ENCODE measurements at regions not wholly inside any gene's neighbourhood (a gene's known extent, or its start where the extent isn't known, plus 50 kb on each side); places are given as distances from the start of the nearest gene placed in this dataset.
"Not testable (repeated sequence)": the region's sequence is repeated elsewhere in the genome, so short reads cannot be mapped to it uniquely, and the experiment has no call there.

GRCh38 chr11:25579554-25579953 is 752.4 kb upstream of the ANO3 start:
- H3K27me3 Mint-ChIP-seq; H3K4me3 Mint-ChIP-seq; H3K4me1 Mint-ChIP-seq (ENCODE audit: low read depth); H3K27ac Mint-ChIP-seq; intact Hi-C loops (cut with micrococcal nuclease); H3K36me3 Mint-ChIP-seq (ENCODE audit: low read depth): not testable (repeated sequence)
- H3K9me3 Mint-ChIP-seq = peaks cover 21% of the 10 kb centered on the region

- Mint-ChIP-seq H3K27ac (no peak overlapping the region), H3K9me3 (peaks cover 25% of the 10 kb centered on the region), H3K4me1 (ENCODE audit: low read depth) (no peaks in the 10 kb centered on the region), H3K27me3 (no peaks in the 10 kb centered on the region), H3K36me3 (ENCODE audit: low read depth) (no peaks in the 10 kb centered on the region), H3K4me3 (no peak overlapping the region)
- intact Hi-C loops (cut with micrococcal nuclease) = no loop called here
These were observed 748.3 kb upstream of the ANO3 start for GRCh38 chr11:25583596-25583995.

- Mint-ChIP-seq H3K9me3 (peaks cover 12% of the 10 kb centered on the region), H3K27me3 (no peaks in the 10 kb centered on the region), H3K4me1 (ENCODE audit: low read depth) (no peaks in the 10 kb centered on the region), H3K27ac (no peak overlapping the region), H3K4me3 (no peak overlapping the region), H3K36me3 (ENCODE audit: low read depth) (no peaks in the 10 kb centered on the region)
- intact Hi-C loops (cut with micrococcal nuclease) = no loop called here
These were observed 744.4 kb upstream of the ANO3 start for GRCh38 chr11:25587496-25587895.

- no peaks in the 10 kb centered on the region for H3K36me3 Mint-ChIP-seq (ENCODE audit: low read depth)
- no peak overlapping the region for H3K27ac Mint-ChIP-seq
- H3K27me3 Mint-ChIP-seq = no peaks in the 10 kb centered on the region
- intact Hi-C loops (cut with micrococcal nuclease) = no loop called here
- H3K4me1 Mint-ChIP-seq (ENCODE audit: low read depth) = no peaks in the 10 kb centered on the region
- peaks cover 8% of the 10 kb centered on the region for H3K9me3 Mint-ChIP-seq
- no peak overlapping the region for H3K4me3 Mint-ChIP-seq
These were observed 738.7 kb upstream of the ANO3 start for GRCh38 chr11:25593221-25593620.

DNA sequence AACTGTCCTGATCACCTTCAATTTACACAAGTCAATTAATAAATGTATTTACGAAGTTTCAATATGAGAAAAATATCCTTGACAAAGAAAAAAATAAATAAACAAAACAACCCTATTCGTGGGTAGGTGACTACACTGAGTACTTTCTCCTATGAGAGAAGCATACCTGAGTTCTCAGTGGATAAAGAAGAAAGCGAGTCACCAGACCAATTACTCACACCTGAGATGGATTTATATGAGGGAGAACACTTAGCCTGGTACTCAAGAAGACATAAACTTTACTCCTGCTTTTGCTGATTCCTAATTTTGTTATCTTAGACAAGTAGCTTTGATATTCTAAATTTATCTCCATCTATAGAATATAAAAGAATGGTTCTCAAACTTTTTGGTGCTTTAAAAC is 735.2 kb upstream of the ANO3 start:
- Mint-ChIP-seq H3K9me3 (no peaks in the 10 kb centered on the region), H3K27ac (no peak overlapping the region), H3K36me3 (ENCODE audit: low read depth) (no peaks in the 10 kb centered on the region), H3K27me3 (no peaks in the 10 kb centered on the region), H3K4me1 (ENCODE audit: low read depth) (no peaks in the 10 kb centered on the region), H3K4me3 (no peak overlapping the region)
- intact Hi-C loops (cut with micrococcal nuclease) = no loop called here

- Mint-ChIP-seq H3K4me3 (no peak overlapping the region), H3K27ac (no peak overlapping the region), H3K4me1 (ENCODE audit: low read depth) (no peaks in the 10 kb centered on the region), H3K9me3 (no peaks in the 10 kb centered on the region), H3K27me3 (no peaks in the 10 kb centered on the region), H3K36me3 (ENCODE audit: low read depth) (no peaks in the 10 kb centered on the region)
- intact Hi-C loops (cut with micrococcal nuclease) = no loop called here
These were observed 734.2 kb upstream of the ANO3 start for GRCh38 chr11:25597696-25598095.

DNA sequence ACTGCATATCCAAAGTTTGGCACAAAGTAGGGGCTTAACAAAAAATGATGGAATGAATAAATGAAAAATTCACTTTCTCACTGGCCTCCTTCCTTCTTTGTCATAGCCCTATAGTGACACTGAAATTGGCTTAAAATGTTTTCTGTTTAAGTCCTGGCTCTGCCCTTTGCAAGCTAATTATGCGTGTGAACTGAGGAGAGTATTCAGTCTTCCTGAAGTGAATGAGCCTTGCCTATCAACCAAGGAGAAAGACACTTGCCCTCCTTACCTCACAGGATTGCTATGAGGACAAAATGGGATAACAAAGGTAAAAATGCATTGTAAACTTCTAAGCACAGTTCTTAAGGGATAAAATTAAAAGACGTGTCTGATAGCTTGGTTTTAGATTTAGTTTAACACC is 729.8 kb upstream of the ANO3 start:
- Mint-ChIP-seq H3K9me3 (peaks cover 23% of the 10 kb centered on the region), H3K36me3 (ENCODE audit: low read depth) (no peaks in the 10 kb centered on the region), H3K27ac (no peak overlapping the region), H3K4me3 (no peak overlapping the region), H3K27me3 (no peaks in the 10 kb centered on the region), H3K4me1 (ENCODE audit: low read depth) (no peaks in the 10 kb centered on the region)
- intact Hi-C loops (cut with micrococcal nuclease) = no loop called here

DNA sequence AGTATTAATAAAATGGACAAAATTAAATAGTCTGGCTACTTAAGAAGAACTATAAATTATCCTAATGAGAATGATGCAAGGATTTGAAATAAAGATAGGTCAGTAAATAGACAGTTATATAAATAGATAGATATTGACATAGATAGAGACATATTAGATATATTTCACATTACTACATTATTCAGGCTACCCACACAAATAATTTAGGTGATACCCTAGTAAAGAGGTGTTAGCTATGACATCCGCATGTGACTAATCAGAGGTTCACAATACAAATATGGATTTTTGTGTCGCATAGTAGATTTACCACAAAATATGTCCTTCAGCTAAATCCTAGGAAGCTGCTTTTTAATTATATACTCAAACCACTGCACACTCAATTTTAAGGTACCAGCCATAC is 729.0 kb upstream of the ANO3 start:
- no peaks in the 10 kb centered on the region for H3K36me3 Mint-ChIP-seq (ENCODE audit: low read depth)
- H3K4me3 Mint-ChIP-seq = no peak overlapping the region
- H3K27me3 Mint-ChIP-seq = no peaks in the 10 kb centered on the region
- peaks cover 32% of the 10 kb centered on the region for H3K9me3 Mint-ChIP-seq
- H3K27ac Mint-ChIP-seq = no peak overlapping the region
- H3K4me1 Mint-ChIP-seq (ENCODE audit: low read depth) = no peaks in the 10 kb centered on the region
- intact Hi-C loops (cut with micrococcal nuclease) = no loop called here

- Mint-ChIP-seq H3K4me1 (ENCODE audit: low read depth) (no peaks in the 10 kb centered on the region), H3K27ac (no peak overlapping the region), H3K4me3 (no peak overlapping the region), H3K36me3 (ENCODE audit: low read depth) (no peaks in the 10 kb centered on the region), H3K9me3 (peaks cover 34% of the 10 kb centered on the region), H3K27me3 (no peaks in the 10 kb centered on the region)
- intact Hi-C loops (cut with micrococcal nuclease) = no loop called here
These were observed 719.1 kb upstream of the ANO3 start for GRCh38 chr11:25612806-25613205.

GRCh38 chr11:25613451-25613850 is 718.5 kb upstream of the ANO3 start:
- H3K9me3 Mint-ChIP-seq = peaks cover 28% of the 10 kb centered on the region
- H3K27ac Mint-ChIP-seq = no peak overlapping the region
- no peaks in the 10 kb centered on the region for H3K27me3 Mint-ChIP-seq
- intact Hi-C loops (cut with micrococcal nuclease) = no loop called here
- H3K4me1 Mint-ChIP-seq (ENCODE audit: low read depth) = no peaks in the 10 kb centered on the region
- no peaks in the 10 kb centered on the region for H3K36me3 Mint-ChIP-seq (ENCODE audit: low read depth)
- no peak overlapping the region for H3K4me3 Mint-ChIP-seq

DNA sequence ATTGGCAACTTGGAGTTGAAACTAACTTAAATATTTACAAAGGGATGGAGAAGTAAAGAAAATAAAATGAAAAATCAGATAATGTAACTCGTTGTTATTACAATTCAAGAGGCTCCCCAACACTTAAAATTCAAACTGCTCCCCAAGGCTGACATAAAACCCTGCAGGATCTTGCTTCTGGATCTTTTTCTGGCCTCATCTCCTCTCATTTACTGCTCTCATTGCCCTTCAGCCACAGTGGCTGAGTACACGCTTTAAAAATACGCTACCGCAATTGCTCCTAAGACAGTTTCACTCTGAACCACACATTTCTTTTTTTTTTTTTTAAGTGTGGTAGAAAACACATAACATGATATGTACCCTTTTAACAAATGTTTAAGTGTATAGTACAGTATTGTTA is 718.1 kb upstream of the ANO3 start:
- Mint-ChIP-seq H3K4me1 (ENCODE audit: low read depth) (no peaks in the 10 kb centered on the region), H3K27me3 (no peaks in the 10 kb centered on the region), H3K36me3 (ENCODE audit: low read depth) (no peaks in the 10 kb centered on the region), H3K27ac (no peak overlapping the region), H3K4me3 (no peak overlapping the region), H3K9me3 (peaks cover 26% of the 10 kb centered on the region)
- intact Hi-C loops (cut with micrococcal nuclease) = no loop called here

GRCh38 chr11:25615069-25615468 is 716.9 kb upstream of the ANO3 start:
- intact Hi-C loops (cut with micrococcal nuclease) = no loop called here
- Mint-ChIP-seq H3K4me3 (no peak overlapping the region), H3K27me3 (no peaks in the 10 kb centered on the region)

GRCh38 chr11:25615841-25616240 is 716.1 kb upstream of the ANO3 start:
- Mint-ChIP-seq H3K36me3 (ENCODE audit: low read depth) (no peaks in the 10 kb centered on the region), H3K4me1 (ENCODE audit: low read depth) (no peaks in the 10 kb centered on the region), H3K9me3 (peaks cover 16% of the 10 kb centered on the region), H3K27ac (no peak overlapping the region), H3K4me3 (no peak overlapping the region), H3K27me3 (no peaks in the 10 kb centered on the region)
- intact Hi-C loops (cut with micrococcal nuclease) = no loop called here

More at GRCh38 chr11:25615069-25615468, 716.9 kb upstream of the ANO3 start:
- Mint-ChIP-seq H3K9me3 (peaks cover 24% of the 10 kb centered on the region), H3K27ac (no peak overlapping the region), H3K4me1 (ENCODE audit: low read depth) (no peaks in the 10 kb centered on the region), H3K36me3 (ENCODE audit: low read depth) (no peaks in the 10 kb centered on the region)

DNA sequence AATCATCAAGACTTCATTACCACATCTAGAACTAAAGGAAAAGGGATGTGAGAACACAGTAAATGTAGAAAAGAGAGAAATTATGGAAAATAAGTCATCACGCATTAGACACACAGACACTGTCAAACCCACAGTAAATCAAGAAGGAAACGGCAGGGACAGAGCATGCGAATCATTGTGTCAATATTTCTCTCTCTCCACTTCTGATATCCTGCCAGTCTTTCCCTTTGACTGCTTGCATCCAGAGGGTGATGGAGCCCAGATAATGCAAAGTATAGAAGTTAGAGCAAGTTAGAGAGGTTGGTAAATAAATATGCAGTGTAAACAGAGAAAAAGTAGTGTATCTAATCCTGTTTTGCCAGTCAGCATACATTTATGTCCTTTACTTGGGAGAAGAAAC is 706.8 kb upstream of the ANO3 start:
- intact Hi-C loops (cut with micrococcal nuclease) = no loop called here
- H3K9me3 Mint-ChIP-seq = peaks cover 23% of the 10 kb centered on the region
- H3K27me3 Mint-ChIP-seq = no peaks in the 10 kb centered on the region
- H3K27ac Mint-ChIP-seq = no peak overlapping the region
- H3K36me3 Mint-ChIP-seq (ENCODE audit: low read depth) = no peaks in the 10 kb centered on the region
- H3K4me3 Mint-ChIP-seq = no peak overlapping the region
- H3K4me1 Mint-ChIP-seq (ENCODE audit: low read depth) = no peaks in the 10 kb centered on the region

- peaks cover 23% of the 10 kb centered on the region for H3K9me3 Mint-ChIP-seq
- no peak overlapping the region for H3K4me3 Mint-ChIP-seq
- H3K36me3 Mint-ChIP-seq (ENCODE audit: low read depth) = no peaks in the 10 kb centered on the region
- H3K27ac Mint-ChIP-seq = no peak overlapping the region
- no peaks in the 10 kb centered on the region for H3K4me1 Mint-ChIP-seq (ENCODE audit: low read depth)
- intact Hi-C loops (cut with micrococcal nuclease) = no loop called here
- no peaks in the 10 kb centered on the region for H3K27me3 Mint-ChIP-seq
These were observed 703.9 kb upstream of the ANO3 start for GRCh38 chr11:25628030-25628429.

DNA sequence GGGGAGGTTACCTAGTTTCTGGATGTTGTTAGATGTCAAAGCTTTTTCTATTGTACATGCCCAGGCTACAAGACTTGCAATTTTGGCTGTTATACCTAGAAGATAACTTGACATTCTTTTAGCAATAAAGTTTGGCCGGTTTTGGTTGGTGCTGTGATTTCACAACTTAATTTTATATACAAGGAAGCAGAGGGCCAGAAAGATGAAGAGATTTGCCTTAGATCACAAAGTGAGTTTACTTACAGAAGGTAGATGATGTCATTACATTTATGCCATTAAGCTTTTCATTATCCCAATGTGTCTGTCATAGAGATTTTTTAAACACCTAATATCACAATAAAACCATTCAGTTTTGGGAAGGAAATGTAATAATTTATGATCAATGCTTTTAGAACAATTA is 698.7 kb upstream of the ANO3 start:
- H3K4me3 Mint-ChIP-seq = no peak overlapping the region
- H3K36me3 Mint-ChIP-seq (ENCODE audit: low read depth) = no peaks in the 10 kb centered on the region
- H3K4me1 Mint-ChIP-seq (ENCODE audit: low read depth) = no peaks in the 10 kb centered on the region
- intact Hi-C loops (cut with micrococcal nuclease) = no loop called here
- H3K27ac Mint-ChIP-seq = no peak overlapping the region
- H3K9me3 Mint-ChIP-seq = no peaks in the 10 kb centered on the region
- no peaks in the 10 kb centered on the region for H3K27me3 Mint-ChIP-seq
